H1 (cell line): ENCODE measurements at regions not wholly inside any gene's neighbourhood (a gene's known extent, or its start where the extent isn't known, plus 50 kb on each side); places are given as distances from the start of the nearest gene placed in this dataset.

Source experiments
- CTCF ChIA-PET: fragments of 300-600 bp; sonication (Branson Sonifier 250); formaldehyde crosslinking; loops from one replicate; lab custom pipeline; 2021; ENCODE audit not compliant: partially characterized antibody; lab: Charles Lee
- POLR2A ChIA-PET: fragments of 300-600 bp; sonication (Branson Sonifier 250); formaldehyde crosslinking; loops from one replicate; lab custom pipeline; 2021; ENCODE audit warnings: inconsistent platforms; ENCODE audit not compliant: partially characterized antibody; lab: Charles Lee
- DNase-seq, 2 experiments: peaks; one replicate each; pipeline versions ENCODE4 v3.0.0 to v3.0.0-alpha.2; 2010 to 2022; ENCODE audit warnings: low spot score in 2 of 2, low read depth in 1 of 2, mixed read lengths in 1 of 2
- FAIRE-seq: peaks from 2 replicates; lab custom pipeline; 2011; peaks lifted over from hg19 to GRCh38; lab: Jason Lieb, UNC
- H2AFZ ChIP-seq: 2 replicates; pipeline ENCODE4 v1.8.1; 2012; ENCODE audit warnings: low read length, inconsistent platforms
- H2AK5ac ChIP-seq: 2 replicates; pipeline ENCODE4 v1.6.1; 2013; ENCODE audit warnings: low read depth, low read length
- H2BK120ac ChIP-seq: replicated peaks from 2 replicates; pipeline ENCODE3; 2013; ENCODE audit warnings: low read depth, low read length, inconsistent platforms
- H2BK12ac ChIP-seq: 2 replicates; pipeline ENCODE4 v1.6.1; 2013; ENCODE audit warnings: low read depth, low read length
- H2BK15ac ChIP-seq: 2 replicates; pipeline ENCODE4 v1.6.1; 2013; ENCODE audit warnings: low read length
- H2BK20ac ChIP-seq: 2 replicates; pipeline ENCODE4 v1.6.1; 2013; ENCODE audit warnings: low read length
- H2BK5ac ChIP-seq: 2 replicates; pipeline ENCODE4 v1.6.1; 2013; ENCODE audit warnings: low read depth, low read length
- H3K14ac ChIP-seq: 2 replicates; pipeline ENCODE4 v1.6.1; 2013; ENCODE audit warnings: inconsistent platforms; ENCODE audit not compliant: insufficient read length
- H3K18ac ChIP-seq: 2 replicates; pipeline ENCODE4 v1.6.1; 2013; ENCODE audit warnings: low read length; ENCODE audit errors: extremely low read depth
- H3K23ac ChIP-seq: 2 replicates; pipeline ENCODE4 v1.6.1; 2013; ENCODE audit warnings: inconsistent platforms; ENCODE audit not compliant: insufficient read length
- H3K23me2 ChIP-seq: 2 replicates; pipeline ENCODE4 v1.6.1; 2013; ENCODE audit warnings: low read depth, low read length
- H3K27ac ChIP-seq: 2 replicates; pipeline ENCODE4 v1.6.1; 2011; ENCODE audit warnings: low read depth, low read length, inconsistent platforms
- H3K27me3 ChIP-seq, 4 experiments: replicated peaks in 1 of 4; 1 replicate in 1 of 4; 2 replicates in 3 of 4; pipeline versions ENCODE4 v1.6.1 to v1.8.1; 2011 to 2013; ENCODE audit warnings: low read length in 3 of 4, mild to moderate bottlenecking in 3 of 4, inconsistent platforms in 2 of 4, mixed read lengths in 2 of 4, moderate library complexity in 1 of 4; ENCODE audit not compliant: control insufficient read depth in 3 of 4, insufficient read depth in 3 of 4; ENCODE audit errors: extremely low read depth in 1 of 4
- H3K36me3 ChIP-seq, 4 experiments: 2 replicates each; pipeline versions ENCODE4 v1.6.1 to v1.8.1; 2011 to 2013; ENCODE audit warnings: mild to moderate bottlenecking in 4 of 4, low read length in 3 of 4, moderate library complexity in 2 of 4, control low read depth in 1 of 4, inconsistent platforms in 1 of 4; ENCODE audit not compliant: insufficient read depth in 4 of 4, control insufficient read depth in 2 of 4
- H3K4ac ChIP-seq: replicated peaks from 2 replicates; pipeline ENCODE3; 2013; ENCODE audit warnings: low read length, low read depth, mixed read lengths, inconsistent platforms; ENCODE audit not compliant: insufficient read length
- H3K4me1 ChIP-seq, 4 experiments: replicated peaks in 1 of 4; 1 replicate in 1 of 4; 2 replicates in 3 of 4; pipeline versions ENCODE4 v1.6.1 to v1.8.1; 2011 to 2013; ENCODE audit warnings: low read length in 3 of 4, inconsistent platforms in 2 of 4, mixed read lengths in 1 of 4; ENCODE audit not compliant: insufficient read depth in 4 of 4, control insufficient read depth in 3 of 4
- H3K4me2 ChIP-seq, 2 experiments: 2 replicates each; pipeline versions ENCODE4 v1.6.1 to v1.8.1; 2011 to 2013; ENCODE audit warnings: low read depth in 2 of 2, low read length in 2 of 2, control low read depth in 1 of 2, inconsistent platforms in 1 of 2, mild to moderate bottlenecking in 1 of 2; ENCODE audit not compliant: insufficient read depth in 1 of 2
- H3K4me3 ChIP-seq, 4 experiments: fragments of 200-600, 300-600 bp in 1 of 4; sonication (generic), shearing (Covaris generic), sonication (Bioruptor Twin) in 1 of 4; 2 replicates each; pipeline versions ENCODE4 v1.5.1 to v1.8.1; 2011 to 2016; ENCODE audit warnings: low read length in 4 of 4, low read depth in 3 of 4, control low read depth in 2 of 4, inconsistent platforms in 2 of 4, mild to moderate bottlenecking in 2 of 4, mixed read lengths in 1 of 4, moderate library complexity in 1 of 4; ENCODE audit not compliant: insufficient read depth in 2 of 4; ENCODE audit errors: extremely low read depth in 1 of 4
- H3K56ac ChIP-seq: replicated peaks from 2 replicates; pipeline ENCODE3; 2013; ENCODE audit warnings: low read depth, mild to moderate bottlenecking, mixed read lengths, low read length, inconsistent platforms; ENCODE audit not compliant: insufficient read length
- H3K79me1 ChIP-seq: 2 replicates; pipeline ENCODE4 v1.6.1; 2013; ENCODE audit warnings: low read depth, low read length, control low read depth
- H3K79me2 ChIP-seq, 2 experiments: 2 replicates each; pipeline versions ENCODE4 v1.6.1 to v1.8.1; 2012 to 2013; ENCODE audit warnings: low read length in 2 of 2, mild to moderate bottlenecking in 2 of 2, inconsistent platforms in 1 of 2; ENCODE audit not compliant: insufficient read depth in 2 of 2, control insufficient read depth in 1 of 2
- H3K9ac ChIP-seq, 4 experiments: replicated peaks in 1 of 4; 1 replicate in 1 of 4; 2 replicates in 3 of 4; pipeline versions ENCODE4 v1.6.1 to v1.8.1; 2011 to 2013; ENCODE audit warnings: low read depth in 3 of 4, low read length in 3 of 4, control low read depth in 2 of 4, mild to moderate bottlenecking in 2 of 4, moderate library complexity in 2 of 4, inconsistent platforms in 1 of 4; ENCODE audit errors: extremely low read depth in 1 of 4
- H3K9me3 ChIP-seq, 2 experiments: 2 replicates each; pipeline versions ENCODE4 v1.6.1 to v1.8.1; 2012 to 2013; ENCODE audit warnings: mild to moderate bottlenecking in 2 of 2, moderate library complexity in 2 of 2, control low read depth in 1 of 2, inconsistent platforms in 1 of 2, low read depth in 1 of 2, low read length in 1 of 2, mixed read lengths in 1 of 2; ENCODE audit not compliant: insufficient read depth in 2 of 2
- H4K20me1 ChIP-seq, 2 experiments: replicated peaks in 1 of 2; 2 replicates each; pipeline versions ENCODE3 to v1.8.1; 2011 to 2013; ENCODE audit warnings: inconsistent platforms in 2 of 2, low read length in 2 of 2, mild to moderate bottlenecking in 1 of 2; ENCODE audit not compliant: insufficient read depth in 2 of 2, control insufficient read depth in 1 of 2
- H4K5ac ChIP-seq: 2 replicates; pipeline ENCODE4 v1.6.1; 2013; ENCODE audit warnings: low read length, low read depth, mixed read lengths, inconsistent platforms; ENCODE audit not compliant: insufficient read length
- H4K8ac ChIP-seq: 2 replicates; pipeline ENCODE4 v1.8.0; 2013; ENCODE audit warnings: mild to moderate bottlenecking, moderate library complexity, low read length, inconsistent platforms; ENCODE audit not compliant: insufficient read depth; ENCODE audit errors: extremely low read depth
- H4K91ac ChIP-seq: replicated peaks from 2 replicates; pipeline ENCODE3; 2013; ENCODE audit warnings: low read length, mixed read lengths, inconsistent platforms; ENCODE audit not compliant: insufficient read length
- CHD2 ChIP-seq: IDR thresholded peaks from 2 replicates; pipeline ENCODE4 v1.6.1; 2012; ENCODE audit warnings: low read length, improper control_type of control experiment
- CREB1 ChIP-seq: IDR thresholded peaks from 2 replicates; pipeline ENCODE4 v1.6.1; 2012; ENCODE audit warnings: inconsistent platforms
- CTBP2 ChIP-seq: IDR thresholded peaks from 2 replicates; pipeline ENCODE4 v1.7.0; 2011; ENCODE audit warnings: borderline replicate concordance, mild to moderate bottlenecking, moderate library complexity, mixed read lengths, low read length; ENCODE audit not compliant: insufficient read depth, insufficient read length
- EP300 ChIP-seq, 2 experiments: IDR thresholded peaks; 1 replicate in 1 of 2; 2 replicates in 1 of 2; pipeline ENCODE4 v1.6.1; 2011 to 2012; ENCODE audit warnings: low read depth in 2 of 2, low read length in 2 of 2, mild to moderate bottlenecking in 2 of 2, borderline replicate concordance in 1 of 2, inconsistent platforms in 1 of 2, moderate library complexity in 1 of 2
- GTF2F1 ChIP-seq: IDR thresholded peaks from 2 replicates; pipeline ENCODE4 v1.6.1; 2012; ENCODE audit warnings: low read depth, low read length, improper control_type of control experiment, borderline replicate concordance
- JUN ChIP-seq: IDR thresholded peaks from 2 replicates; pipeline ENCODE4 v1.6.1; 2011; ENCODE audit warnings: low read depth, mild to moderate bottlenecking, improper control_type of control experiment, low read length
- JUND ChIP-seq: IDR thresholded peaks from 2 replicates; pipeline ENCODE4 v1.6.1; 2011; ENCODE audit warnings: mild to moderate bottlenecking, improper control_type of control experiment, low read length
- KDM5A ChIP-seq: fragments of 200-600 bp; IDR thresholded peaks from 2 replicates; pipeline ENCODE4 v1.7.1; 2012; ENCODE audit warnings: mild to moderate bottlenecking, low read length, inconsistent platforms, mixed read lengths
- POLR2A ChIP-seq, 2 experiments: IDR thresholded peaks; 1 replicate in 1 of 2; 2 replicates in 1 of 2; pipeline ENCODE4 v1.6.1; 2011; ENCODE audit warnings: low read depth in 2 of 2, low read length in 2 of 2, mild to moderate bottlenecking in 2 of 2; ENCODE audit errors: control extremely low read depth in 1 of 2
- RFX5 ChIP-seq: IDR thresholded peaks from 2 replicates; pipeline ENCODE4 v1.6.1; 2011; ENCODE audit warnings: low read depth, low read length, improper control_type of control experiment, borderline replicate concordance
- RNF2 ChIP-seq: fragments of 200-900, 300-1000 bp; sonication (generic); IDR thresholded peaks from 2 replicates; pipeline ENCODE4 v1.7.1; 2016; ENCODE audit warnings: borderline replicate concordance, low read depth, mild to moderate bottlenecking, antibody characterized with exemption, low read length; ENCODE audit not compliant: poor library complexity, severe bottlenecking; ENCODE audit errors: missing control alignments
- SAP30 ChIP-seq: fragments of 300-600 bp; sonication (generic); IDR thresholded peaks from 2 replicates; pipeline ENCODE4 v1.7.1; 2012; ENCODE audit warnings: low read length, moderate library complexity, mild to moderate bottlenecking, inconsistent platforms; ENCODE audit not compliant: insufficient read depth, insufficient replicate concordance
- YY1 ChIP-seq: IDR thresholded peaks from 2 replicates; pipeline ENCODE4 v1.6.1; 2011; ENCODE audit warnings: low read depth, mild to moderate bottlenecking, low read length
- ZNF274 ChIP-seq: IDR thresholded peaks from 2 replicates; pipeline ENCODE4 v1.7.0; 2012; ENCODE audit warnings: low read length, borderline replicate concordance; ENCODE audit errors: extremely low read depth
- WGBS, 2 experiments: shearing (Covaris generic) in 1 of 2; methylation state at CpG; one replicate each; pipeline versions ENCODE4 v1.1.6 to v1.1.7; 2013 to 2015; ENCODE audit warnings: low lambda C conversion rate in 2 of 2, mixed read lengths in 2 of 2, inconsistent platforms in 1 of 2, low coverage in 1 of 2, missing lambda C conversion rate in 1 of 2; ENCODE audit not compliant: insufficient replicate concordance in 2 of 2, insufficient coverage in 1 of 2, insufficient read length in 1 of 2; ENCODE audit errors: extremely low coverage in 1 of 2, missing lambda C conversion rate in 1 of 2; 5-methylcytosine and 5-hydroxymethylcytosine counted together

- no peak overlapping the region for H2BK12ac ChIP-seq
- H3K4me1 ChIP-seq: no peaks in the 10 kb centered on the region
- no peak overlapping the region for H2BK120ac ChIP-seq
- no peaks in the 10 kb centered on the region for H3K36me3 ChIP-seq
- DNase-seq (no peak), FAIRE-seq (no peak)
- H3K79me1 ChIP-seq: no peaks in the 10 kb centered on the region
- H3K9ac ChIP-seq: no peak overlapping the region
- no peaks in the 10 kb centered on the region for H3K9me3 ChIP-seq
- H2BK5ac ChIP-seq: no peak overlapping the region
- H2AK5ac ChIP-seq: no peak overlapping the region
- CTCF ChIA-PET: interaction anchor here (1.1 kb wide), 1 partner anchor 12 kb away, joined by 4 read pairs; no protein-coding TSS in a partner anchor
- H3K4me3 ChIP-seq: no peak overlapping the region
- no peaks in the 10 kb centered on the region for H3K27me3 ChIP-seq
- no peak overlapping the region for H3K4me2 ChIP-seq
- no peaks in the 10 kb centered on the region for H3K23me2 ChIP-seq
- H3K27ac ChIP-seq: no peak overlapping the region
- no peak overlapping the region for H4K91ac ChIP-seq
- H2BK20ac ChIP-seq: no peak overlapping the region
- H3K23ac ChIP-seq: no peak overlapping the region
- no peaks in the 10 kb centered on the region for H3K79me2 ChIP-seq
- H4K8ac ChIP-seq: no peak overlapping the region
- H4K20me1 ChIP-seq: no peaks in the 10 kb centered on the region
- no peak overlapping the region for H3K56ac ChIP-seq
- POLR2A ChIA-PET: interaction anchor here (0.9 kb wide), 1 partner anchor 43 kb away, joined by 3 read pairs; no protein-coding TSS in a partner anchor
- no peak overlapping the region for H3K18ac ChIP-seq
- no peak overlapping the region for H4K5ac ChIP-seq
- H3K14ac ChIP-seq: no peak overlapping the region
- no peak overlapping the region for H2AFZ ChIP-seq
- H3K4ac ChIP-seq: no peak overlapping the region
- 87% methylated on average over 1 of the region's 1 CpG; no CpG with 5 or more reads in 1 of the 2 experiments for WGBS, 2 experiments
- no peak overlapping the region for H2BK15ac ChIP-seq
- TF ChIP-seq CTBP2 (no peak), RNF2 (no peak), JUN (no peak), KDM5A (no peak), SAP30 (no peak), RFX5 (no peak), EP300 (IDR thresholded peaks at IDR 0.05; ENCODE audit: borderline replicate concordance in 1 of 2, low read depth in 2 of 2, low read length in 2 of 2) (no peak), YY1 (no peak), CREB1 (no peak), GTF2F1 (no peak), JUND (no peak), ZNF274 (no peak), POLR2A (IDR thresholded peaks at IDR 0.05; ENCODE audit: control extremely low read depth in 1 of 2, low read depth in 2 of 2, low read length in 2 of 2) (no peak), CHD2 (no peak)
Measured at GRCh38 chr9:115531410-115532125, 413.6 kb upstream of the TNC start.
